ENCODE measurements at regions not wholly inside any gene's neighbourhood (a gene's known extent, or its start where the extent isn't known, plus 50 kb on each side); places are given as distances from the start of the nearest gene placed in this dataset.

DNA sequence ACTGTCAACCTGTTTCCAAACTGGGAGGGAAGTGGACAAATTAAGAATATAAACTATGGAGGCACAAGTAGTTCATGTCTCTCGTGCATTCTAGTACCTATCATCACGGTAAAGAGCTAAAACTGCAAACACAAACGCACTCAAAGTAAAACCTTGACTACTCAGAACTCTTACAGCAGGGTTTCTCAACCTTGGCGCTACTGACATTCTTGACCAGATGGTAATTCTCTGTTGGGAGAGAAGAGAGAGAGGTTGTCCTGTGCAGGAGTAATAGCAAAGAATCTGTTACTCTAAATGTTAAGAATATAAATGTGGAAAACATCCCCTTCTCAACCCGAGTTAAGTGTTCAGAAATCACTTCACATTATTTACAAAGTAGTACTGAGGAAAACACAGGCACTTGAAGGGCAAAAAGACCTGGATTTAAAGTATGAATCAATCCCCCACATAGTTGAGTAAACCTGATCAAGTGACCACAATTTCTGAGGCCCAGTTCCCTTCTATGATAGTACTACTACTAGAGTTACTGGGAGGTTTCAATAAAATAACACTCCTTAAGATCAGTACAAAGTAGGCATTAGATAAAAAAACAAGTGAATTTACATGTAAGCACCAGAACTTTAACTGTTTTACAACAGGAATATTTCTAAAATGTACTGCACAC, 73.1 kb upstream of the ARHGAP32 start:
- no peak overlapping the region for H2BK12ac ChIP-seq (ENCODE audit: low read depth, low read length)
- no peak for DNase-seq (ENCODE audit: low read depth in 1 of 2, low spot score in 2 of 2)
- H3K4ac ChIP-seq (replicated peaks; ENCODE audit: insufficient read length, low read depth, low read length): no peak overlapping the region
- H3K27me3 ChIP-seq (replicated peaks in 1 of 4; ENCODE audit: control insufficient read depth in 3 of 4, extremely low read depth in 1 of 4, insufficient read depth in 3 of 4, low read length in 3 of 4): no peaks in the 10 kb centered on the region
- no peak overlapping the region for H2BK15ac ChIP-seq (ENCODE audit: low read length)
- no peaks in the 10 kb centered on the region for H3K9me3 ChIP-seq (ENCODE audit: insufficient read depth in 2 of 2, low read depth in 1 of 2, low read length in 1 of 2)
- H2BK120ac ChIP-seq (replicated peaks; ENCODE audit: low read depth, low read length): no peak overlapping the region
- POLR2A ChIA-PET (ENCODE audit: partially characterized antibody): no interaction called here
- peaks cover 0 to 5% (median 3%) of the 10 kb centered on the region in 4 experiments; a peak in 5 of 7 replicates for H3K4me1 ChIP-seq (replicated peaks in 1 of 4; ENCODE audit: control insufficient read depth in 3 of 4, insufficient read depth in 4 of 4, low read length in 3 of 4)
- no peak overlapping the region for H2BK5ac ChIP-seq (ENCODE audit: low read depth, low read length)
- H3K23me2 ChIP-seq (ENCODE audit: low read depth, low read length): no peaks in the 10 kb centered on the region
- no peak overlapping the region for H4K91ac ChIP-seq (replicated peaks; ENCODE audit: insufficient read length, low read length)
- no peak overlapping the region for H3K56ac ChIP-seq (replicated peaks; ENCODE audit: insufficient read length, low read depth, low read length)
- H2BK20ac ChIP-seq (ENCODE audit: low read length): no peak overlapping the region
- peaks cover 3 to 94% of the 10 kb centered on the region in 2 experiments; a peak in 3 of 4 replicates for H3K79me2 ChIP-seq (ENCODE audit: control insufficient read depth in 1 of 2, insufficient read depth in 2 of 2, low read length in 2 of 2)
- no peak overlapping the region for H4K5ac ChIP-seq (ENCODE audit: insufficient read length, low read depth, low read length)
- no peak overlapping the region for H3K9ac ChIP-seq (replicated peaks in 1 of 4; ENCODE audit: extremely low read depth in 1 of 4, low read depth in 3 of 4, low read length in 3 of 4)
- no peak overlapping the region for H3K4me3 ChIP-seq (ENCODE audit: extremely low read depth in 1 of 4, insufficient read depth in 2 of 4, low read depth in 3 of 4, low read length in 4 of 4)
- H3K36me3 ChIP-seq (ENCODE audit: control insufficient read depth in 2 of 4, insufficient read depth in 4 of 4, low read length in 3 of 4): no peaks in the 10 kb centered on the region
- WGBS, 2 experiments (ENCODE audit: extremely low coverage in 1 of 2, insufficient coverage in 1 of 2, insufficient read length in 1 of 2, insufficient replicate concordance in 2 of 2, low coverage in 1 of 2, low lambda C conversion rate in 2 of 2, missing lambda C conversion rate in 1 of 2): 89% methylated on average over 5 of the region's 5 CpGs; no CpG with 5 or more reads in 1 of the 2 experiments
- no peak overlapping the region for H3K18ac ChIP-seq (ENCODE audit: extremely low read depth, low read length)
- no peak overlapping the region for H4K8ac ChIP-seq (ENCODE audit: extremely low read depth, insufficient read depth, low read length)
- no peak for FAIRE-seq
- H3K79me1 ChIP-seq (ENCODE audit: low read depth, low read length): peaks cover 4% of the 10 kb centered on the region
- H3K23ac ChIP-seq (ENCODE audit: insufficient read length): no peak overlapping the region
- no peak overlapping the region for H3K27ac ChIP-seq (ENCODE audit: low read depth, low read length)
- H2AFZ ChIP-seq (ENCODE audit: low read length): no peak overlapping the region
- H4K20me1 ChIP-seq (replicated peaks in 1 of 2; ENCODE audit: control insufficient read depth in 1 of 2, insufficient read depth in 2 of 2, low read length in 2 of 2): no peaks in the 10 kb centered on the region
- no peak overlapping the region for H3K4me2 ChIP-seq (ENCODE audit: insufficient read depth in 1 of 2, low read depth in 2 of 2, low read length in 2 of 2)
- CTCF ChIA-PET (ENCODE audit: partially characterized antibody): interaction anchor here (0.7 kb wide), 1 partner anchor 12 kb away, joined by 3 read pairs; no protein-coding TSS in a partner anchor
- no peak overlapping the region for H2AK5ac ChIP-seq (ENCODE audit: low read depth, low read length)
- H3K14ac ChIP-seq (ENCODE audit: insufficient read length): no peak overlapping the region

All from H1 (cell line).